Fibroblast of skin of right biceps (primary cell): ENCODE measurements at regions not wholly inside any gene's neighbourhood (a gene's known extent, or its start where the extent isn't known, plus 50 kb on each side); places are given as distances from the start of the nearest gene placed in this dataset.
A peak's percentile ranks its signal among the peaks of the same experiment; 100 is the strongest.

Experiments used
- DNase-seq: peaks from one replicate; pipeline ENCODE4 v3.0.0-alpha.2; 2013

DNA sequence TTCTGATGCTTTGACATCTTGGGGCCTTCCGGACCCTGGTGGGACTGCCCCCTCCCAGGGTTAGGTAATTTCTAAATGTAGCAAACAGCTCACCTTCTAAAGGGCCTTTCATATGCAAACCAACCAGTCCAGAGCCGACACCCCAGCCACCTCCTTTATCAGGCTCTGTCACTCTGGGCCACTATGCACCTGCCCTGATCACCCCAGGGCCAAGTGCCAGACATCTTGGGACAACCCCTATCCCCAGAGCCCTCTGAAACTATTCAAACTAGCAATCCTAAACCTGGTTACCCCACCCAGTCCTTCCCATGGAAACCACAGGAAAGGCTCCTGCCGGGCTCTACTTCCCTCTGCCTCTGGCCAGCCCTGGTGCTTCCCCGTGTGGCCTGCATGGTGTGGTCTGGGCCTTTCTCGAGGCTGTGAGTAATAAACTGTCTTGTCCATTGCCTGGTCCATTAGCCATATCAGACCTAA is 91.2 kb upstream of the TNRC6C start:
- no peak for DNase-seq

DNA sequence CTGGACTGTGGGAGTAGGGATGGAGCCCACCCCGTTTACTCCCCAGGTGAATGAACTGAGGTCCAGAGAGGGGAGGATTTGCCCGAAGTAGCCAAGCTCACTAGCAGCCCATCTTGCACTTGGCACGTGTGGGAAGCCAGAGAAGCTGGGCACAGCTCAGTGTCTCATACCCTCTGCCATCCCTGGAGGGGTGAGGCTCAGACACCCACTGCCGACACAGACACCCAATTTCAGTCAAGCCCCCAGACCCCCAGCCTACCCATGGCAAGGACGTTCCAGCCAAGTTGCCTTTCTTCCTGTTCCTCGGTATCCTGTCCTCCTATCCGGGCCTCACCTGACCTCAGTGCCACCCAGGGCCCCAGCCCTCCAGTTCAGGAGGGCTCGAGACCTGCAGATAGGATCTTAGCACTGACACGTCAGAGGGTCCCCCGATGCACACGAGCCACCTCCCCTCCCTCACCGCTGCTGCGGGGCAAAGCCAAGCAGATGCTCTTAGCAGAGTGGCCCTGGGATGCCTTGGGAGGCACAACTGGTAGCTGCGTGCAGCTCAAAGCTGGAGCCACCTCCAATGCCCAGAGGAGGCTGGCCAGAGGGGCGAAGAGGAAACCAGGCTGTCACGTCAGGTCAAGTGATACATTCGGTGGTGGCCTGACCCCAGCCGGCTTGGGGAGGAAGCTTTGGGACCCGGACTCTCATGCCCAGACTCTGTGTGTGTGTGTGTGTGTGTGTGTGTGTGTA is 90.4 kb upstream of the TNRC6C start:
- DNase-seq: no peak

DNA sequence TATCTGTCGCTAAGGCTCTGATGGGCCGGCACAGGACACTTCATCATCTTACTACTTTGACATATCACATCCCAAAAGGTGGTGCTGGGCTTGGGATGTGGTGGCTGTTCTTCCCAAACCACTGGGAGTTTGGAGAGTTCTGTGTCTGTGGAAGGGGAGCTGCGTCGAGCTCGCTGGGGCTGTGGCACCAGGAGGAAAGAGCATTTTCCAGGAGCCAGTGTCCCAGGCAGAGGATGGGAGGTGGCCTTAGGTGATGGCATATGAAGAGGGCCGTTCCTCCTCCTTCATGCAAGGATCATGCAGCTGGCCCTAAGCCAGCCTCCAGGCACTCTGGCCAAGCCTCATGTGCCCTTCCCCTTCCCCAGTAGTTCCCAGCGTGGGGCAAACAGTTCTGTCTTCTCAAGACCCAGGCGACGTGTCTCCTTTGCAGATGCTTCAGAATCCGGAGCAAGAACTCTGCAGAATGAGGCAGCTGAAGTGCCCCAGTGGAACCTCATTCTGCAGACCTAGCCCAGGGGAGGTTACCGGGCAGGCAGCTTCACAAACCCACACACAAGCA is 89.4 kb upstream of the TNRC6C start:
- no peak for DNase-seq

DNA sequence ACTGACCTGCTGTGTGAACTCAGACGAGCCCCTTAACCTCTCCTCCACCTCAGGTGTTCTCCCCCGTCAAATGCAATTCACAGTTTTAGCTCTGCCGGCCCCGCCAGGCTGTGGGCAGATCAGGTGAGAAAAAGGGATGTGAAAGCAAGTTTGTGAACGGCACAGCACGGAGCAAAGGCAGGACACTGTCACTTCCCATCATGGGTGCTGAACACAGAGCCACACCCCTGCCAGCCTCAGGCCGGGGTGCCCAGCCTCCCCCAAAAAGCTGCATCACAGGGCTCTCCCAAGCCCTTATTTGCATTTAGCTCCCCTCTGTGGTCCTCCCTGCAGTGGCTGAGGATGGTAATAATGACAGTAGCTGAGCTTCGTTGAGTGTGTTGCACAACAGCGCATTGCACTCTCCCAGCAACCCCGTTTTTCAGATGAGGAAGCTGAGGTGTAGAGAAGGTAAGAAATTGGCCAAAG is 88.8 kb upstream of the TNRC6C start:
- no peak for DNase-seq

DNA sequence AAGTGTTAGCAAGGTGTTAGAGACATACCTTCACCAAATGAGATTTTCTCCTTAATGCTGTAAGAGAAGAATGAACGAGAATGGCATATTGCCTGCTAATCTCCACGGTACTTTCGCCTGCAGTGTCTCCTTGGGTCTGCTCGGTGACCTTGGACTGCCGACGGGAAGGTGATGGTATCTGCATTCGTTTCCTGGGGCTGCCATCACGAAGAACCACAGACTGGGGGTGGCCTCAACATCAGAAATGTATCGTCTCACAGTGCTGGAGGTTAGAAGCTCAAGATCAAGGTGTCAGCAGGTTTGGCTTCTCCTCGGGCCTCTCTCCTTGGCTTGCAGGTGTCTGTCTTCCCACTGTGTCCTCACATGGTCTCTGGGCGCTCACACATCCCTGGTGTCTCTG is 86.3 kb upstream of the TNRC6C start:
- DNase-seq: no peak

DNA sequence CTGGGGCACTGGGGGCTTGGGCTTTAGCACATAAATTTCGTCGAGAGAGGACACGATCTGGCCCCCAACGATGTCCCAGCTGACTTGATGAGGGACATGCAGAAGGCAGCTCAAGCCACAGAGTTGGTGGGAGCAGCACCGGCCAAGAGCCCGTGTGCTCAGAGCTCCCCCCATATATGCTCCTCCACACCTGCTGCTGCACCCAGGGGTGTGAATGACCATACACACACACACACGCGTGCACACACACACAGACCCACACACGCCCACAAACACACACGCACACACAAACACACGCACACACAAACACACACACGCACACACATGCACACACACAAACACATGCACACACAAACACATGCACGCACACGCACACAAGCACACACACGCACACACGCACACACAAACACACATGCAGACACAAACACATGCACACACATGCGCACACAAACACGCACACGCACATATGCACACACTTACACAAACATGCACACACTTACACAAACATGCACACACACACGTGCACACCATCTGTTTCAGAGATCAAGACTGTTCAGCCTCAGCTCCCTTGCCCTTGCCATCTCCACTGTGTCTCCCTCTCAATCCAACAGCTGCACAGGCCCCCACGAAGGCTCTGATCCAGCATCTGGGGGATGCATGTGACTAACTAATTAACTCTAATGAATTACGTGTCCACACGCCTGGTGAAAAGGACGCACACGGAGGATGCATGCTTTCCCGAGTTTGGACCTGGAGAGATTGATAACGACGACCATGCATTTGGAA is 85.6 kb upstream of the TNRC6C start:
- no peak for DNase-seq

DNA sequence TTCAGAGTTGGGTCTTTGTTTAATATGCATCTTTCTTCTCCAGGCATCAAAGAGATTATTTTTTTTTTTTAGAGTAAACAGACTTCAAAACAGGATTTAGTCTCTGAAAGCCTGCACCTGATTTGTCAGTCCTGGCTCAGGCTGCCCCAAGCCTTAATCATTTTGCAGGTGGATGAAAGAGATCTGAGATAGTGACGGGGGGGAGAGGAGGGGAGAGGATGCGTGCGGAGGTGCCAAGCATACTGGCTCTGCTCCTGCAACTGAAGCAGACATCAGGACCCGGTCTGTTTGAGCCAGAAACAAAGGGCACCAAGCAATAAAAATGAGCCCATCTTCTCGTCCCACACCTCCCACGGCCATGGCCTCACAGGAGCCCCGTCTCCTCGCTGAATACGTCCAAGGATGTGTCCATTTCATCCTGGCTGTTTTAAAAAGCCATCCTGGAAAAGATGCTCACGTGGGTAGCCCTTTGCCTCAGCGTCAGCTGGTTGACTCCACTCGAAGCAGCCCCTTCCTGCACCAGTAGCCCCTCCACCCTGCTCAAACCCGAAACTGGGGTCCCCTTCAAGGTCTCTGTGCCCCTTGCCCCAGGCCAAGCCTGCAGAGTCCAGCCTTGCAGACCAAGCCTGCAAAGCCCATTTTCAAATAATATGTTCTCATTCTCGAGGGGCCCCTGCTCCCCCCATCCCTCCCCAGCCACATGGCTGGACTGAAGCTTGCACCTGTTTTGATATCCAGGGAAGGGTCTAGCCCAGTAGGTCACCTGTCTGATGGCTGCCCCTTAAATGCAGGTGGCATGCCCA is 84.8 kb upstream of the TNRC6C start:
- DNase-seq: no peak

DNA sequence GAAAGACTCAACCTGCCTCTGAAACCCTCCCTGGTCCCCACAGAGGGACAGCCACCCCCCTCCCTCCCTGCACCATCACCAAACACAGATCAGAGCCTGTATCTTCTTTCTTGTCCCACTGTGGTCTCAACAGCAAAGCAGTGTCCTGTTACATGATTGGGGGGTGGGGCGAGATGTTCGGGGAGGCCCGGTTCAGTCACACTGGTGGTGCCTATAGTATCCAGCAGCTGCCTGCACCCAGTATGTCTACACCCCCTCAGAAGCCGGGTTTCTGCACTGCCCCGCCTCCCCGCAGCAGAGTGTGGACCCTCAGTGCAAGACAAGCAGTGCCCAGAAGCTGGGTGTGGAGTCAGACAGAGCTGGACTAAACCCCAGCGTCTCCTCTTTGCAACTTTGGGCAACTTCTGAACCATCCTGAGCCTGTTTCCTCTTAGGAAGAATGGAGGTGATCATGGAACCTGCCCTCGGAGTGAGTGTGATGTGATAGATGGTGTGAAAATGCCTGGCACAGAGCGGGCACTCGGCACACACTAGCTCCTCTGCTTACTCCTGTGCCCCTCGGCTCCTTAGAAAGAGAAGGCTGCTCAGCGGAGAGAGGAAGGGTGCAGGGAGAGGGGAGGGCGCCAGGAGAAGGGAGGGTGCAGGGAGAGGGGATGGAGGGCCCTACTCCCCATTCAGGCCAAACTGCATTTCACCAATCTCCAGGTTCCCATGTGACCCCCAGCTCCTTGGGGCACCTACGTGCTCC is 84.0 kb upstream of the TNRC6C start:
- DNase-seq: no peak

DNA sequence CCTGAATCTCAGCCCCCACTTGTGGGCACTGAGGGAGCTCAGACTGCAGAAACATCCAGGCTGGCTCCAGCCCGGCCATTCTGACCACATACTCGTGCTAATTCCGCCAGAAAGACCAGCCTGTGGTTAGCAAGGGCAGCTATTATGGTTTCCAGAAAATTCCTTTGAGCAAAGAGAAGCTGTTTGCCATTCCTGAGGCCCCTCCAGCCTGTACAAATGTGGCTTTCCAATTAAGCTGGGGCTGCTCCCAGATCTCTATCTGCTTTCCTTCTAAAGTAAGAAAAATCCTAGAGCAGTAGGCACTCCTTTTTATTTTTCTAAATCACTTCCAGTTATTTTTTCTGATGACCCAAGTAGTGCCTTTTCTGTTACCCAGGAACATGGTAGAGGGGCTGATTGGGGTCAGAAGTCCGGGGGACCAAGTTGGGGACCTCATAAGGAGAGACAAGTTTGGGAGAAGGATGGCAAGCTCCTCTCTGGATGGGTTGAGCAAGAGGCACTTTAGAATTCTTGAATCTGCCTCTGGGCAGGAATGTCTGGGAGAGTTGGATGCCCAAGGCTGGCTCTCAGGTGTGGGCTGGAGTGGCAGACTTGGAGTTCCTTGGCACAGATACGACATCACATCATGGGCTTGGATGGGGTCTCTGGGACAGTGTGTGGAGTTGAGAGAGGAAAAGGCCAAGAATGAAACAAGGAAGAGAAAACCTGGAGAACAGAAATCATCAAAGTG is 83.3 kb upstream of the TNRC6C start:
- peak; percentile 71 for DNase-seq

DNA sequence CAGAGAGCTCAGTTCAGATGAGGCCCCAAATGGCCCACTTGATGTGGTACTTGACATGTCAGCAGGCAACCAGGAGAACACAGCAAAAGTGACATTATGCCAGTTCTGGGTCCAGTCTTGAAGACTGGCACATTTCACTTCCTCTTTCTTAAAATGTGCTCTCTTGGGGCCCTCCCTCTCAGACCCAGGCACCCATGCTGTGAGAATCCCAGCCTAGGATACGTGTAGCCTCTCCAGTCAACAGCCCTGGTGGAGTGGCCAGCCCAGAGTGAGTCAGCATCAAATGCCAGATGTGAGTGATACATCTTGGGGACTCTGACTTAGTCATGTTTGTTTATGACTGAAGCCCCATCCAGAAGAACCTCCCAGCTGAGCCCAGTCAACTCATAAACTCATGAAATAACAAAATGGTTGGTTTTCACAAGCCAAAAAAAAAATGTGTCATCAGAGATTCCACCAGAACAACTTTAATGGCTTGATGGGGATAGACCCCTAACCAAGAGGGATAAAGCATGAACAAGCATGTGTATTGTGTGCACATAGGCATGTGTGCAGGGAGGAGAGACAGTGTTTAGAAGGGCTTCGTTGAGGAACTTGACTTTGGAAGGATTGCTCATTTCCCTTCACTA is 82.5 kb upstream of the TNRC6C start:
- peak; percentile 42 for DNase-seq

DNA sequence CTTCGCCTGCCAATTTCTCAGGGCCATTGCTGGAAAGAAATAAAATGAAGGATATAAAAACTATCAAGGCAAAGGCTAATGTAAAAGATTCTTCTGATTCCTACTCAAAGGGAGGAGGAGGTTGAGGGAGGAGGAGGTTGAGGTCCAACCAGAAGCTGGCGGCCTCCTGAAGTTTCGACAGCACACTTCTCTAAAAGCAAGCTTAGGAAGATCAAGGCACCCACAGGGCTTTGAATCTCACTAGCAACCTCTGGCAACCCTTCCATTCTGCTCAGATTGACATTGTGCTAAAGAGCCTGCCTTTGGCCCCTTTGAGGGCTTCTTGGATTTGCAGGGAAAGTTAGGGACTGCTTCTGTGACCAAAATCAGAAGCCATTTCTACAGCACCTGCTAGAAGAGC is 81.5 kb upstream of the TNRC6C start:
- no peak for DNase-seq

DNA sequence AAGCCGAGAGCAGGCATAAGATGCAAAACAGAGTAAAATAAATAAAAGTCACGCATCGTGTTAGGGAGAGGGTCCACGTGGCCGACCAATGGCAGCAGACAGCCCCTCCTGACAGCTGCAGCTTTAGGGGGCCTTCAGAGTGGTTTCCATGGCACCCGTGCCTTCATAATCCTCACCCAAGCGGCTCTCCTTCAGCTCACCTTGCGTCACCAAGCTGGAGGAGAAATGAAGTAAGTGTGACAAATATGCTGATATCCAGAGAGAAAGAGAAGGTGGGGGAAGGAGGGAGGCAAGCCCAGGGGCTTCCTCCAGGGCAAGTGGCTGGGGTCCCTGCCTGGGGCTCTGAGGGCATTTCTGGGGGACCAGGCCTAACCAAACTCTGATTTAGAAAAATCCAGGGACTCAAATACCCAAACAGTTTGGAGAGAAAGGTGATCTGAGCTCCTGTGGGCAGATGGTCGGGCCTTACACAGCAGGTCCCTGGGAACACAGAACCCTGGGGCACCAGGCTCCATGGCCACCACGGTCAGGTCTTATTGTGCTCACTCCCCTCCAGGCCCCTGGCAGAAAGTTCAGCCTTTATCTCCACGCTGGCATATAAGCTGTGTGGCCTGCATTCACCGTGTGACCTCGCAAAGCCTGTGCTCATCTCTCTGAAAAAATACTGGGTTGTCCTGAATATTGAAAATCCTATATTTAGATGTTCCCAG is 80.7 kb upstream of the TNRC6C start:
- no peak for DNase-seq

DNA sequence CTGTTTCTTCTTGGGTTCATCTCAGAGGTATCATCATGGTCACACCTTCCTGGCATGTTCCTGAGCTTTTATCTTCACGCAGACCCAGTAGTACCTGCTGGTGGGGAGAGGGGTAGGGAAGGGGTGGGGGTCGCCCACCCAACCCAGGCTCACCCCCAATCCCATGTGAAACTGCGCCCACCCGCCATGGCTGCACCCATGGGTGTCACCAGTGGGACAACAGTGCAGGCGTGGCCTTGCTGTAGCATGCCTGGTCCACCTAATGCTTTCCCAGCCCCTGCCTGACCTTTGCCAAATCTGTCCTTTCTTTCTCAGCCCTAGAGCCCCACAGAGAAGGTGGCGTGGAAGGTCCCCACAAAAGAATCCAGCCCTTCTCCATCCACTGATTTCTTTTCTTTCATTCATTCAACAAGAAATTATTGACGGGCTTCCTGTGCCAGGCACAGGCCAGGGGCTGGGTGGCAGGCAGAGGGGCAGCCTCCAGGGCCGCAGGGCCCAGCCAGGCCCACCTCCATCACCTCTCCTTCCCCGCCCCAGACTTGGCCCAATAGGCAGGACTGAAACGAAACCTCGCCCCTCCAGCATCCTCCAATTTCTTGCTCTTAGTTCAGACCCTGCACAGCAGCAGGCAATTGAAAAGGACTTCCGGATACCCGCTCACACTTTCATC is 79.1 kb upstream of the TNRC6C start:
- DNase-seq: no peak

DNA sequence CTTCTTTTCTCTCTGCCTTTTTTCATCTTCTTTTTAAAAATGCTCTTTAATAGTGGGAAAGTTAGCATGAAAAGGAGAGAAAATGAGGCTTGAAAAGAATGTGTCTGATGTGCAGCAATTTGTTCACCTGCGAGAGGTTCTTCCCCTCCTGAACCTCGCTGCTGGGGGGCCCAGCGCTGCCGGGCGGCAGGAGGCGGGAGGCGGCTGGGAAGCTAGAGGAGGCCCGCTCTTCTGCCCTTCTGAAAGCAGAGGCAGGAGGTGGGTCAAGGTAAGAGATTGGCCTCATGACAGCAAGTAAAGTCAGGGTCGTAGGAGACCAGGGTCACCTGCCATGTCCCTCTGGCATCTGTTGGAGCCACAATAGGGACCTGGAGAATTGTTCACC is 78.6 kb upstream of the TNRC6C start:
- no peak for DNase-seq

DNA sequence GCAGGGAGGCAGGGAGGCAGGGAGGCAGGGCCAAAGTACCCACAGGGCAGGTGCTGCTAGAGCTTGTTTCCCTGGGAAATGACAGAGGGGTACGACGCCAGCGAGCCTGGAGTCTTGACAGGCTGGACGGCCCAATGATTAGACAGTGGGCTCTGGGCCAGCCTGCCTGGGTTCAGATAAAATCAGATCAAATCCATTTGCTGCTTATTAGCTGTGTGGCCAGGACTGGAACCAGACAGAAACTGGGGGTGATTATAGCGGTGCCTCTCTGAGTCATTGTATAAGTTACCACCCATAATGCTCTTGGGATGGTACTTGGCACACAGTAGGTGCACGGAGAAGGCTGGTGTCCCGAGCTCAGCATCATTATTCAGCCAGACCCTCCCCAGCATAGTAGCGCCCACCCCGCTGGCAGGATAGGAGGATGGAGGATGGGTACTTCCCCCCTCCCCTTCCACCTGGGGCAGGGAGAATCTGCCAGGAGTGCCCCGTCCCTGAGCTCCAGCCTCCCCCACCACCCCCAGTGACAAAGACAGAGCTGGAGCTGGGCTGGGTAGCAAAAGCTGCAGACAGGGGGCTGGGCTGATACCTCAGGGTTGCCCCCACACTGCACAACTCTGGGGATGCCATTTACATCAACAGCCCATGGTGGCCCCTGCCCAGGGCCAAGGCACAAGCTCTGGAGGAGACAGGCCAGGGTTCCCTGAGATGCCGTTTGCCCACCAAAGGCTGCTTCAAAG is 77.6 kb upstream of the TNRC6C start:
- DNase-seq: no peak

DNA sequence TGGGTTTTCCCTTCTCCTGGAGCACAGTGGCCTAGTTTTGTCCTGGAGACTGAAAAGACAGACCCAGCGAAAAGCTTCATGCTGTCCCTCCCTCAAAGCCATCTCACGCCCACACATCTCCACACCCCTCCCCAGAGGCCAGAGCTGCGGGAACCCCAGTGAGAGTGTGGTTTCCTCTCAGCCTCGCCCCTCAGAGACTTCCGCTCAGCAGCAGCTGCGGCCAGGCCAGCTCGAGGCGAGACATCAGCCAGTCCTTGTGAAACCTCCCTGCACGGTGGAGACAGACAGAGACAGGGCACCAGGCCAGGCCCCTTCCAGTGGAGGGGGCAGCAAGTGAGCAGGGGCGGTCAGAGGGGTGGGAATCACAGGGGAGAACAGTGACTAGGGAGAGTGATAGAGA is 77.0 kb upstream of the TNRC6C start:
- DNase-seq: peak; percentile 53

DNA sequence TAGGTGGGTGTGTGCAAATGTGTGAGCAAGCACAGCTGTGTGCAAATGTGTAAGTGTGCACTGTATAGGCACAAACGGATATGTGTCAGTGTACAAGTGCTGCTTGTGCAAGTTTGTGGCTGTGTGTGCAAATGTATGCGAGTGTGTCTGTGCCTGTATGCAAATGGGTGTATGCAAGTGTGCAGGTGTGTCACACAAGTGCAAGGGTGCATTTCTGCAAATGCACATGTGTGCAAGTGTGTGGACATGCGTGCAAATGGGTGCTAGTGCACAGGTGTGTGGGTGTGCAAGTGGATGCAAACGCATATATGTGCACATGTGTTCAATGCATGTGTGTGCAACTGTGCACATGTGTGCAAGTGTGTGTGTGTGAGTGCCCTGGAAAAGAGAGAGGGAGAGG is 76.5 kb upstream of the TNRC6C start:
- DNase-seq: no peak

DNA sequence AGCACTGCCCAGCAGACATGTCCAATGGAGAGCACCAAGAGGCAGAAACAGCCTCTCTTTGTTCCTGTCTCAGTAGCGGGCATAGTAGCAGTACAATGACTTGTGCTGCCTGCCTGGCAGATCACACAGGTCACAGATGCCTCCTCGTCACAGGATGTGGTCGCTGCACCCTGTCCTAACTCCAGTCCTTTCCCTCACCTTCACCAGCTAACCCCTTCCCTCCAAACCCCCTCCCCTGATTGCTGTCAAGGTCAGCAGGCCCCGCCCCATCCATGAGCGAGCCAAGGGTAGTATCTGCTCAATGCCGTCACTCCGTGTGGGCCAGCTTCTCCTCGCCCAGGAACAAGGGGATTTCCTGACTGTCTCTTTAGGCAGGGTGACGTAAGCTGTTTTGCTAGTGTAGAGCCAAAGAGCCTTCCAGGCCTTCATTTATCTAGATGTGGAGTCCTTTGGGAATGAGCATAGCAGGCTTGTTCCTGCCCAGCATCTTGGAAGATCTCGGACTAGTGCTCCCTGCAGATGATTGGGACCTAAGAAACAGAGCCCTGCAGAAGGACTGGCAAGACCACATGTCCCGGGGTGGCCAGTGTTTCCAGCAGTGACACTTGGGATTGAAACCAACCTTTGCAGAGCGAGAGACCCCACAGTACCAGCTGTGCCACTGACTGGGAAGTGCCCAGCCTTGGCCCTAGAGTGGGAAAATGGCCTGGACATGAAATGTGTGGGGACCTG is 75.9 kb upstream of the TNRC6C start:
- peak; percentile 30 for DNase-seq
